ENCODE measurements at regions not wholly inside any gene's neighbourhood (a gene's known extent, or its start where the extent isn't known, plus 50 kb on each side); places are given as distances from the start of the nearest gene placed in this dataset.
A peak's percentile ranks its signal among the peaks of the same experiment; 100 is the strongest.

DNA sequence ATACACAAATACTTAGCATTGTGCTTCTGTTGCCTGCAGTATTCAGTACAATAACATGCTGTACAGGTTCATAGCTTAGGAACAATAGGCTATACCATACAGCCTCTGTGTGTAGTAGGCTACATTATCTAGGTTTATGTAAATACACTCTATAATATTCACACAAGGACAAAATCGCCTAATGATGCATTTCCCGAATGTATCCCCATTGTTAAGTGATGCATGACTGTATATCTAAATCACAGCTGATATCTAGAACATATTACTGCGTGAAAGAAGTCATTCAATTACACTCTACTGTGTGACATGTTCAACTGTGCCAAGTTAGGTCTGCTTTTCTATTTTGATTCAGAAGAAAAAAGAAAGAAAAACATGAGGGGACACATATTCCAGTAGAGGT lies 633.5 kb downstream of the RFPL4B start (continued):
- TF ChIP-seq, protein P1, sequence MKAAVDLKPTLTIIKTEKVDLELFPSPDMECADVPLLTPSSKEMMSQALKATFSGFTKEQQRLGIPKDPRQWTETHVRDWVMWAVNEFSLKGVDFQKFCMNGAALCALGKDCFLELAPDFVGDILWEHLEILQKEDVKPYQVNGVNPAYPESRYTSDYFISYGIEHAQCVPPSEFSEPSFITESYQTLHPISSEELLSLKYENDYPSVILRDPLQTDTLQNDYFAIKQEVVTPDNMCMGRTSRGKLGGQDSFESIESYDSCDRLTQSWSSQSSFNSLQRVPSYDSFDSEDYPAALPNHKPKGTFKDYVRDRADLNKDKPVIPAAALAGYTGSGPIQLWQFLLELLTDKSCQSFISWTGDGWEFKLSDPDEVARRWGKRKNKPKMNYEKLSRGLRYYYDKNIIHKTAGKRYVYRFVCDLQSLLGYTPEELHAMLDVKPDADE (IDR thresholded peaks at IDR 0.05) = no peak
- no peak for TF ChIP-seq CREB1 (CRISPR knock-in tag; IDR thresholded peaks at IDR 0.05; ENCODE audit: low read depth)
- TF ChIP-seq, protein P2, sequence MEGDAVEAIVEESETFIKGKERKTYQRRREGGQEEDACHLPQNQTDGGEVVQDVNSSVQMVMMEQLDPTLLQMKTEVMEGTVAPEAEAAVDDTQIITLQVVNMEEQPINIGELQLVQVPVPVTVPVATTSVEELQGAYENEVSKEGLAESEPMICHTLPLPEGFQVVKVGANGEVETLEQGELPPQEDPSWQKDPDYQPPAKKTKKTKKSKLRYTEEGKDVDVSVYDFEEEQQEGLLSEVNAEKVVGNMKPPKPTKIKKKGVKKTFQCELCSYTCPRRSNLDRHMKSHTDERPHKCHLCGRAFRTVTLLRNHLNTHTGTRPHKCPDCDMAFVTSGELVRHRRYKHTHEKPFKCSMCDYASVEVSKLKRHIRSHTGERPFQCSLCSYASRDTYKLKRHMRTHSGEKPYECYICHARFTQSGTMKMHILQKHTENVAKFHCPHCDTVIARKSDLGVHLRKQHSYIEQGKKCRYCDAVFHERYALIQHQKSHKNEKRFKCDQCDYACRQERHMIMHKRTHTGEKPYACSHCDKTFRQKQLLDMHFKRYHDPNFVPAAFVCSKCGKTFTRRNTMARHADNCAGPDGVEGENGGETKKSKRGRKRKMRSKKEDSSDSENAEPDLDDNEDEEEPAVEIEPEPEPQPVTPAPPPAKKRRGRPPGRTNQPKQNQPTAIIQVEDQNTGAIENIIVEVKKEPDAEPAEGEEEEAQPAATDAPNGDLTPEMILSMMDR (conservative IDR thresholded peaks at IDR 0.05; ENCODE audit: low read depth in 2 of 2) = no peak
- no peak for TF ChIP-seq STAT1 (IDR thresholded peaks at IDR 0.05; ENCODE audit: unreplicated experiment)

DNA sequence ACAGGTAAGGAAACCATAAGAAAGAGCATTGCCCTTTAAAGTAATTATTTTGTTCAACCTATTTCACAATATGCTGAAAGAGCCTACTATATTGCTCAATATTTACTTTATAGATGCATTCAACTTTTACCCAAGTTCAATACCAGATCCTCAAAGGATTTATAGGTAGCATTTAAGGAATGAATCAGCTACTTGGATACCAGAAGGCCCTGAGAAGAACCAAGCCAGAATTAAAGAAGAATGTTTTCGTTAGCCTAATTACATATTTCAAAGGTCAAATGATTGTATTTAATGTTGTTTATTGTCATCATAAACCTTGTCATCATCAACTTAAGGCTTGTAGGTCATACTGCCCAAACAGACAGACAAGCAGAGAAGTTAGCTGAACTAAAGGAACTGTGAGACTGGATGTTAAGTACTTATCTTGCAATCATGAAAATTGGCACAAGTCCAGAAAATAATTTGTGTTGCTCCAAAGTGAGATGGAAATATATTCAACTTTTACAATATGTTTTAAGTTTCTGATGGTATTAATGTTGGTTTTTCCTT lies 636.7 kb downstream of the RFPL4B start:
- peaks cover 2% of the 10 kb centered on the region for H3K27me3 Mint-ChIP-seq (ENCODE audit: insufficient read depth, low read depth, poor library complexity)
- Histone ChIP-seq H3K79me2 (replicated peaks; ENCODE audit: insufficient read depth) (no peaks in the 10 kb centered on the region), H3K9me2 (ENCODE audit: insufficient read depth) (no peaks in the 10 kb centered on the region), H3K27me3 (ENCODE audit: insufficient read depth) (no peaks in the 10 kb centered on the region), H3K27ac (ENCODE audit: low read depth) (no peak overlapping the region), H3K4me2 (no peak overlapping the region), H3F3A (replicated peaks; ENCODE audit: low read depth) (no peaks in the 10 kb centered on the region), H3K36me3 (ENCODE audit: insufficient read depth) (no peaks in the 10 kb centered on the region), H3K4me3 (no peak overlapping the region), H3K4me1 (ENCODE audit: insufficient read depth) (peaks cover 3% of the 10 kb centered on the region; the same call in 1 of the 2 replicates), H4K20me1 (replicated peaks; ENCODE audit: insufficient read depth) (no peaks in the 10 kb centered on the region), H2AFZ (no peak overlapping the region)
- no peak overlapping the region for H3K27ac Mint-ChIP-seq
- H3K36me3 Mint-ChIP-seq (ENCODE audit: low read depth) = no peaks in the 10 kb centered on the region
- TF ChIP-seq EZH2 (IDR thresholded peaks at IDR 0.05; ENCODE audit: low read depth, unreplicated experiment) (no peak), ZNF114 (CRISPR knock-in tag; IDR thresholded peaks at IDR 0.05) (no peak), STAT1 (IDR thresholded peaks at IDR 0.05; ENCODE audit: unreplicated experiment) (no peak), CREB1 (CRISPR knock-in tag; IDR thresholded peaks at IDR 0.05; ENCODE audit: low read depth) (no peak), JUNB (IDR thresholded peaks at IDR 0.05; ENCODE audit: unreplicated experiment) (no peak), NANOG (IDR thresholded peaks at IDR 0.05; ENCODE audit: borderline replicate concordance) (no peak), ZNF331 (CRISPR knock-in tag; IDR thresholded peaks at IDR 0.05; ENCODE audit: low read depth) (no peak)
- TF ChIP-seq, protein P3, sequence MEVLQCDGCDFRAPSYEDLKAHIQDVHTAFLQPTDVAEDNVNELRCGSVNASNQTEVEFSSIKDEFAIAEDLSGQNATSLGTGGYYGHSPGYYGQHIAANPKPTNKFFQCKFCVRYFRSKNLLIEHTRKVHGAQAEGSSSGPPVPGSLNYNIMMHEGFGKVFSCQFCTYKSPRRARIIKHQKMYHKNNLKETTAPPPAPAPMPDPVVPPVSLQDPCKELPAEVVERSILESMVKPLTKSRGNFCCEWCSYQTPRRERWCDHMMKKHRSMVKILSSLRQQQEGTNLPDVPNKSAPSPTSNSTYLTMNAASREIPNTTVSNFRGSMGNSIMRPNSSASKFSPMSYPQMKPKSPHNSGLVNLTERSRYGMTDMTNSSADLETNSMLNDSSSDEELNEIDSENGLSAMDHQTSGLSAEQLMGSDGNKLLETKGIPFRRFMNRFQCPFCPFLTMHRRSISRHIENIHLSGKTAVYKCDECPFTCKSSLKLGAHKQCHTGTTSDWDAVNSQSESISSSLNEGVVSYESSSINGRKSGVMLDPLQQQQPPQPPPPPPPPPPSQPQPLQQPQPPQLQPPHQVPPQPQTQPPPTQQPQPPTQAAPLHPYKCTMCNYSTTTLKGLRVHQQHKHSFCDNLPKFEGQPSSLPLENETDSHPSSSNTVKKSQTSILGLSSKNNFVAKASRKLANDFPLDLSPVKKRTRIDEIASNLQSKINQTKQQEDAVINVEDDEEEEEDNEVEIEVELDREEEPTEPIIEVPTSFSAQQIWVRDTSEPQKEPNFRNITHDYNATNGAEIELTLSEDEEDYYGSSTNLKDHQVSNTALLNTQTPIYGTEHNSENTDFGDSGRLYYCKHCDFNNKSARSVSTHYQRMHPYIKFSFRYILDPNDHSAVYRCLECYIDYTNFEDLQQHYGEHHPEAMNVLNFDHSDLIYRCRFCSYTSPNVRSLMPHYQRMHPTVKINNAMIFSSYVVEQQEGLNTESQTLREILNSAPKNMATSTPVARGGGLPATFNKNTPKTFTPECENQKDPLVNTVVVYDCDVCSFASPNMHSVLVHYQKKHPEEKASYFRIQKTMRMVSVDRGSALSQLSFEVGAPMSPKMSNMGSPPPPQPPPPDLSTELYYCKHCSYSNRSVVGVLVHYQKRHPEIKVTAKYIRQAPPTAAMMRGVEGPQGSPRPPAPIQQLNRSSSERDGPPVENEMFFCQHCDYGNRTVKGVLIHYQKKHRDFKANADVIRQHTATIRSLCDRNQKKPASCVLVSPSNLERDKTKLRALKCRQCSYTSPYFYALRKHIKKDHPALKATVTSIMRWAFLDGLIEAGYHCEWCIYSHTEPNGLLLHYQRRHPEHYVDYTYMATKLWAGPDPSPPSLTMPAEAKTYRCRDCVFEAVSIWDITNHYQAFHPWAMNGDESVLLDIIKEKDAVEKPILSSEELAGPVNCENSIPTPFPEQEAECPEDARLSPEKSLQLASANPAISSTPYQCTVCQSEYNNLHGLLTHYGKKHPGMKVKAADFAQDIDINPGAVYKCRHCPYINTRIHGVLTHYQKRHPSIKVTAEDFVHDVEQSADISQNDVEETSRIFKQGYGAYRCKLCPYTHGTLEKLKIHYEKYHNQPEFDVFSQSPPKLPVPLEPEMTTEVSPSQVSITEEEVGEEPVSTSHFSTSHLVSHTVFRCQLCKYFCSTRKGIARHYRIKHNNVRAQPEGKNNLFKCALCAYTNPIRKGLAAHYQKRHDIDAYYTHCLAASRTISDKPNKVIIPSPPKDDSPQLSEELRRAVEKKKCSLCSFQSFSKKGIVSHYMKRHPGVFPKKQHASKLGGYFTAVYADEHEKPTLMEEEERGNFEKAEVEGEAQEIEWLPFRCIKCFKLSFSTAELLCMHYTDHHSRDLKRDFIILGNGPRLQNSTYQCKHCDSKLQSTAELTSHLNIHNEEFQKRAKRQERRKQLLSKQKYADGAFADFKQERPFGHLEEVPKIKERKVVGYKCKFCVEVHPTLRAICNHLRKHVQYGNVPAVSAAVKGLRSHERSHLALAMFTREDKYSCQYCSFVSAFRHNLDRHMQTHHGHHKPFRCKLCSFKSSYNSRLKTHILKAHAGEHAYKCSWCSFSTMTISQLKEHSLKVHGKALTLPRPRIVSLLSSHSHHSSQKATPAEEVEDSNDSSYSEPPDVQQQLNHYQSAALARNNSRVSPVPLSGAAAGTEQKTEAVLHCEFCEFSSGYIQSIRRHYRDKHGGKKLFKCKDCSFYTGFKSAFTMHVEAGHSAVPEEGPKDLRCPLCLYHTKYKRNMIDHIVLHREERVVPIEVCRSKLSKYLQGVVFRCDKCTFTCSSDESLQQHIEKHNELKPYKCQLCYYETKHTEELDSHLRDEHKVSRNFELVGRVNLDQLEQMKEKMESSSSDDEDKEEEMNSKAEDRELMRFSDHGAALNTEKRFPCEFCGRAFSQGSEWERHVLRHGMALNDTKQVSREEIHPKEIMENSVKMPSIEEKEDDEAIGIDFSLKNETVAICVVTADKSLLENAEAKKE (CRISPR knock-in tag; IDR thresholded peaks at IDR 0.05) = no peak
- TF ChIP-seq, protein P2 (conservative IDR thresholded peaks at IDR 0.05; ENCODE audit: low read depth in 2 of 2) = no peak
- DNase-seq (ENCODE audit: low spot score) (peak; percentile 17), ATAC-seq (no peak)
- H3K4me3 Mint-ChIP-seq = no peak overlapping the region
- H3K4me1 Mint-ChIP-seq = peaks cover 4% of the 10 kb centered on the region
- no peaks in the 10 kb centered on the region for H3K9me3 Mint-ChIP-seq
